Natural killer cell (primary cell): ENCODE measurements at regions not wholly inside any gene's neighbourhood (a gene's known extent, or its start where the extent isn't known, plus 50 kb on each side); places are given as distances from the start of the nearest gene placed in this dataset.

Source experiments
- ATAC-seq, 3 donors: fragments of 150-1000 bp in 2 of 3; fragments of 200-7000 bp in 1 of 3; cut with Tn5 transposase; 1 replicate in 1 of 3; 2 replicates in 2 of 3; pipeline ENCODE4 v1.10.0; 2021; ENCODE audit warnings: mild to moderate bottlenecking in 2 of 3, moderate library complexity in 2 of 3
- DNase-seq, 2 donors: peaks; one replicate each; pipeline versions ENCODE4 v3.0.0 to v3.0.0-alpha.2; 2013 to 2021; ENCODE audit warnings: mixed read lengths in 1 of 2
- H3K27ac ChIP-seq: one replicate; pipeline ENCODE4 v1.5.1; 2013; ENCODE audit warnings: mild to moderate bottlenecking, low read length
- H3K27me3 ChIP-seq: one replicate; pipeline ENCODE4 v1.6.1; 2013; ENCODE audit warnings: low read length; ENCODE audit not compliant: control insufficient read depth, insufficient read depth
- H3K36me3 ChIP-seq: one replicate; pipeline ENCODE4 v1.6.1; 2013; ENCODE audit warnings: low read length; ENCODE audit not compliant: control insufficient read depth, insufficient read depth
- H3K4me1 ChIP-seq: one replicate; pipeline ENCODE4 v1.6.1; 2013; ENCODE audit warnings: low read length; ENCODE audit not compliant: control insufficient read depth, insufficient read depth
- H3K4me3 ChIP-seq: one replicate; pipeline ENCODE4 v1.5.1; 2013; ENCODE audit warnings: low read length
- H3K9me3 ChIP-seq: one replicate; pipeline ENCODE4 v1.6.1; 2013; ENCODE audit warnings: low read length; ENCODE audit not compliant: control insufficient read depth, insufficient read depth
- H3K27ac Mint-ChIP-seq, 2 donors: one replicate each; pipeline ENCODE4 v1.8.0; 2022; ENCODE audit warnings: mild to moderate bottlenecking in 2 of 2, mixed read lengths in 2 of 2, moderate library complexity in 1 of 2
- H3K27me3 Mint-ChIP-seq, 2 donors: one replicate each; pipeline ENCODE4 v1.8.0; 2022; ENCODE audit warnings: low read depth in 2 of 2, mixed read lengths in 2 of 2
- H3K36me3 Mint-ChIP-seq: one replicate; pipeline ENCODE4 v1.8.0; 2022; ENCODE audit warnings: mixed read lengths
- H3K4me1 Mint-ChIP-seq, 2 donors: one replicate each; pipeline ENCODE4 v1.8.0; 2022; ENCODE audit warnings: mixed read lengths in 2 of 2
- H3K4me3 Mint-ChIP-seq: one replicate; pipeline ENCODE4 v1.8.0; 2022; ENCODE audit warnings: mild to moderate bottlenecking, moderate library complexity, mixed read lengths
- H3K9me3 Mint-ChIP-seq, 2 donors: one replicate each; pipeline ENCODE4 v1.8.0; 2022; ENCODE audit warnings: mixed read lengths in 2 of 2
- WGBS: methylation state at CpG from one replicate; pipeline ENCODE4 v1.1.7; 2013; ENCODE audit warnings: missing lambda C conversion rate; ENCODE audit not compliant: insufficient coverage; 5-methylcytosine and 5-hydroxymethylcytosine counted together
- intact Hi-C: fragments of 100-400 bp; cut with micrococcal nuclease; formaldehyde crosslinking; loops from one replicate; pipeline ENCODE4 v1.14.2; 2022
- TF ChIP-seq, protein P1 (sequence below): fragments of 200-600 bp; IDR thresholded peaks from one replicate; pipeline ENCODE4 v1.8.0; 2022; ENCODE audit warnings: antibody characterized with exemption

DNA sequence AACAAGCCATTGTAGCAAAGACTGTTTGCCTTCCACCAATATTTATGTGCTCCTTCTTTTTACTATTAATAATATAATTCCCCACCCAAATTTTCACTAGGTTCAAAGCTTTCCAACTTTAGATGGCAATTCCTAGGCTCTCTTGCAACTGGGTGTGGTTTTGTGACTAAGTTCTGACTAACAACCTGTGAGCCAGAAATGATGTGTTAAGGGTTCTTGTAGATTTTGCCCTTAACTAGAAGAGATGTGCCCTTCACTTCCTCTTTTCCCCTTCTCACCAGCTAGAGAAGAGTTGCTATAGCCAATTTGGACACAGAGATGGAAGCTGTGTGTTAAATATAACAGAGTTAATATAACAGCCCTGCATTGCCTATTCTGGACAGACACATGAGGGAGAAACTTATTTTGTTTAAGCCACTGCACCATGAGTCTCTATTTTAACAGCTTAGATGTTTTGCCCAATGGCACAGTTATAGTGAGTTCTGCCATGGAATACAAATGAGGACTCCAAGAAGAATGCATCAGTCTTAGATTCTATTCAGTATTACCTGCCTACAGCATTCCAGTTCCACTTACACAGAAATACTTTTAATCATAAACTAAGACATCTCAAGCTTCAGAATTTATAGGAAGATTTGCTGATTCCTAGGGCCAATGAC is 216.2 kb downstream of the DUSP6 start:
- no peak for DNase-seq
- TF ChIP-seq, protein P1, sequence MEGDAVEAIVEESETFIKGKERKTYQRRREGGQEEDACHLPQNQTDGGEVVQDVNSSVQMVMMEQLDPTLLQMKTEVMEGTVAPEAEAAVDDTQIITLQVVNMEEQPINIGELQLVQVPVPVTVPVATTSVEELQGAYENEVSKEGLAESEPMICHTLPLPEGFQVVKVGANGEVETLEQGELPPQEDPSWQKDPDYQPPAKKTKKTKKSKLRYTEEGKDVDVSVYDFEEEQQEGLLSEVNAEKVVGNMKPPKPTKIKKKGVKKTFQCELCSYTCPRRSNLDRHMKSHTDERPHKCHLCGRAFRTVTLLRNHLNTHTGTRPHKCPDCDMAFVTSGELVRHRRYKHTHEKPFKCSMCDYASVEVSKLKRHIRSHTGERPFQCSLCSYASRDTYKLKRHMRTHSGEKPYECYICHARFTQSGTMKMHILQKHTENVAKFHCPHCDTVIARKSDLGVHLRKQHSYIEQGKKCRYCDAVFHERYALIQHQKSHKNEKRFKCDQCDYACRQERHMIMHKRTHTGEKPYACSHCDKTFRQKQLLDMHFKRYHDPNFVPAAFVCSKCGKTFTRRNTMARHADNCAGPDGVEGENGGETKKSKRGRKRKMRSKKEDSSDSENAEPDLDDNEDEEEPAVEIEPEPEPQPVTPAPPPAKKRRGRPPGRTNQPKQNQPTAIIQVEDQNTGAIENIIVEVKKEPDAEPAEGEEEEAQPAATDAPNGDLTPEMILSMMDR = no peak
- intact Hi-C loops = no loop called here
- Histone ChIP-seq H3K4me1 (no peaks in the 10 kb centered on the region), H3K4me3 (no peak overlapping the region), H3K27ac (no peak overlapping the region), H3K27me3 (no peaks in the 10 kb centered on the region), H3K36me3 (no peaks in the 10 kb centered on the region), H3K9me3 (no peaks in the 10 kb centered on the region)
- Mint-ChIP-seq H3K4me3 (no peak overlapping the region), H3K36me3 (no peaks in the 10 kb centered on the region), H3K9me3 (no peaks in the 10 kb centered on the region), H3K27me3 (no peaks in the 10 kb centered on the region), H3K4me1 (no peaks in the 10 kb centered on the region), H3K27ac (no peak overlapping the region)
- no peak for ATAC-seq

DNA sequence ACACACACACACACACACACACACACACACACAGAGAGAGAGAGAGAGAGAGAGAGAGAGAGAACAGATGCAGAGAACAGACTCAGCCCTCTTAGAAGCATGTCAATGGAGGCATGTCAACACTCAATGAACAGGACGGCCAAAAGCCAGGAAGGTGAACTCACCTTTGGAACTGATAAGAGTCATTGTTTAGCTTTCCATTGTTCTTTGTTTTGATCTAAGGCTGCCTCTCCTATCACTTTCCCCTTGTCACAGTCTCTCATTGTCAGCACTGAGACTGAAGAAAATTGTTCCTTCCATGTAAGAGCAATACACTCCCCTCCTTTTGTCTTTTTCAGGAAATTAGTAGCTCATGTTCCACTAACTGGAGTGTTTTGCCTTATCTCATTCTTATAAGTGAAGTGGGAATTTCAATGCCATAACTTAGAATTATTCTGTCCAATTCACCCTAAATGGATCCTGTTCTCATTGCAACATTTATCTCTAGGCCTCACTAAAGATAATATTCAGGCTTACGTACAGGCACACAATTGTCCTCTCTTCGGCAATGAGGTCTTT is 218.0 kb downstream of the DUSP6 start:
- Histone ChIP-seq H3K4me3 (no peak overlapping the region), H3K27me3 (no peaks in the 10 kb centered on the region), H3K4me1 (no peaks in the 10 kb centered on the region), H3K27ac (no peak overlapping the region), H3K36me3 (no peaks in the 10 kb centered on the region), H3K9me3 (no peaks in the 10 kb centered on the region)
- Mint-ChIP-seq H3K4me3 (no peak overlapping the region), H3K36me3 (no peaks in the 10 kb centered on the region), H3K27ac (no peak overlapping the region), H3K4me1 (no peaks in the 10 kb centered on the region), H3K9me3 (no peaks in the 10 kb centered on the region), H3K27me3 (no peaks in the 10 kb centered on the region)
- intact Hi-C loops = no loop called here
- TF ChIP-seq, protein P1 = no peak
- DNase-seq = no peak
- ATAC-seq = no peak
- WGBS = 100% methylated on average over 1 of the region's 3 CpGs

DNA sequence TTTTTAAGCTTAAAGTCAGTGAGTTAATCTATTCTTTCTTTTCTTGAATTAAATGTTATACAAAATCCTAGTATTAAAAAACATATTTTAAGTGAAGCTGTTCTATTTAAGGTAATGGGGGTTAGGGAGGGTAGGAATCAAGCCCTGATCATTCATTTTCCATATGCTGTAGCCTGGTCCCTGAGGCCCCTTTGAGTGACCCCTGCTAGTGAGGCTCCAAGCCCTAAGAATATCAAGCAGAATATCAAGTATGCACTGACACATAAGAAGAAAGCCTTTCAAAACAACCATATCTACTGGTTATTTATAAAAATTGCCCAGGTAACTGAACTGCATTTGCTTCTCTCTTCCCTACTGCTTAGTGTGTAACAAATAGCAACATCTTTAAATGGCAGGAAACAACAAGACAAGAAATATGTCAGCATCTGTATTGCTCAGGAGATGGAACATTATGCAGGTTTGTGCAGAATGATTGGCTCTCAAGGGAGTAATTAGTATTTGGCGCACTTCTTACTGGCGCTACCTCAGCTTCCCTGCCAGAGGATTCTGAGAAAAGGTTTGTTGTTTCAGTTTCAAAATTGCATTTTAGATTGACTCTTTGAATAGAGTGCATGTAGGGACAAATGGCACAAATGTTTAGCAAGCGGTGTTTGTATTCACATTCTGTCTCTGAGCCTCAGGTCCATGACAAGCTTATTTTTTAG is 223.0 kb downstream of the DUSP6 start:
- intact Hi-C loops = no loop called here
- H3K36me3 Mint-ChIP-seq = no peaks in the 10 kb centered on the region
- no peaks in the 10 kb centered on the region for H3K9me3 Mint-ChIP-seq
- H3K4me3 ChIP-seq = no peak overlapping the region
- TF ChIP-seq, protein P1 = no peak
- ATAC-seq = no peak
- H3K4me1 Mint-ChIP-seq = no peaks in the 10 kb centered on the region
- H3K27me3 ChIP-seq = no peaks in the 10 kb centered on the region
- no peak overlapping the region for H3K4me3 Mint-ChIP-seq
- H3K27me3 Mint-ChIP-seq = no peaks in the 10 kb centered on the region
- H3K4me1 ChIP-seq = no peaks in the 10 kb centered on the region
- WGBS = 81% methylated on average over 3 of the region's 3 CpGs
- no peaks in the 10 kb centered on the region for H3K36me3 ChIP-seq
- H3K27ac ChIP-seq = no peak overlapping the region
- DNase-seq = no peak
- no peaks in the 10 kb centered on the region for H3K9me3 ChIP-seq
- no peak overlapping the region for H3K27ac Mint-ChIP-seq
